H1 (cell line): ENCODE measurements at regions not wholly inside any gene's neighbourhood (a gene's known extent, or its start where the extent isn't known, plus 50 kb on each side); places are given as distances from the start of the nearest gene placed in this dataset.

Experiments used
- CEBPB ChIP-seq: IDR thresholded peaks from 2 replicates; pipeline ENCODE4 v1.6.1; 2012; ENCODE audit warnings: low read depth, low read length
- CHD2 ChIP-seq: IDR thresholded peaks from 2 replicates; pipeline ENCODE4 v1.6.1; 2012; ENCODE audit warnings: low read length, improper control_type of control experiment
- CTBP2 ChIP-seq: IDR thresholded peaks from 2 replicates; pipeline ENCODE4 v1.7.0; 2011; ENCODE audit warnings: borderline replicate concordance, mild to moderate bottlenecking, moderate library complexity, mixed read lengths, low read length; ENCODE audit not compliant: insufficient read depth, insufficient read length
- EZH2 ChIP-seq: fragments of 200-600 bp; sonication (generic); IDR thresholded peaks from 2 replicates; pipeline ENCODE4 v1.7.1; 2012; ENCODE audit warnings: low read depth, mild to moderate bottlenecking, moderate library complexity, low read length, inconsistent platforms; ENCODE audit not compliant: severe bottlenecking
- GABPA ChIP-seq: IDR thresholded peaks from 2 replicates; pipeline ENCODE4 v1.6.1; 2011; ENCODE audit warnings: mild to moderate bottlenecking, low read length, moderate library complexity, borderline replicate concordance; ENCODE audit not compliant: insufficient read depth
- GTF2F1 ChIP-seq: IDR thresholded peaks from 2 replicates; pipeline ENCODE4 v1.6.1; 2012; ENCODE audit warnings: low read depth, low read length, improper control_type of control experiment, borderline replicate concordance
- POLR2A ChIP-seq, 2 experiments: IDR thresholded peaks; 1 replicate in 1 of 2; 2 replicates in 1 of 2; pipeline ENCODE4 v1.6.1; 2011; ENCODE audit warnings: low read depth in 2 of 2, low read length in 2 of 2, mild to moderate bottlenecking in 2 of 2; ENCODE audit errors: control extremely low read depth in 1 of 2
- POLR2AphosphoS5 ChIP-seq: IDR thresholded peaks from 2 replicates; pipeline ENCODE4 v1.6.1; 2011; ENCODE audit warnings: low read depth, low read length
- TEAD4 ChIP-seq: IDR thresholded peaks from 2 replicates; pipeline ENCODE4 v1.6.1; 2012; ENCODE audit warnings: low read depth, low read length, inconsistent platforms, mixed read lengths
- ZNF274 ChIP-seq: IDR thresholded peaks from 2 replicates; pipeline ENCODE4 v1.7.0; 2012; ENCODE audit warnings: low read length, borderline replicate concordance; ENCODE audit errors: extremely low read depth
- TF ChIP-seq, protein P1 (sequence below), 3 experiments: IDR thresholded peaks; 1 replicate in 2 of 3; 2 replicates in 1 of 3; pipeline versions ENCODE4 v1.5.1 to v1.6.1; 2011; ENCODE audit warnings: low read length in 3 of 3, mild to moderate bottlenecking in 3 of 3, inconsistent platforms in 2 of 3, low read depth in 1 of 3, moderate library complexity in 1 of 3; ENCODE audit not compliant: insufficient read depth in 1 of 3; ENCODE audit errors: control extremely low read depth in 1 of 3

- TF ChIP-seq, protein P1, sequence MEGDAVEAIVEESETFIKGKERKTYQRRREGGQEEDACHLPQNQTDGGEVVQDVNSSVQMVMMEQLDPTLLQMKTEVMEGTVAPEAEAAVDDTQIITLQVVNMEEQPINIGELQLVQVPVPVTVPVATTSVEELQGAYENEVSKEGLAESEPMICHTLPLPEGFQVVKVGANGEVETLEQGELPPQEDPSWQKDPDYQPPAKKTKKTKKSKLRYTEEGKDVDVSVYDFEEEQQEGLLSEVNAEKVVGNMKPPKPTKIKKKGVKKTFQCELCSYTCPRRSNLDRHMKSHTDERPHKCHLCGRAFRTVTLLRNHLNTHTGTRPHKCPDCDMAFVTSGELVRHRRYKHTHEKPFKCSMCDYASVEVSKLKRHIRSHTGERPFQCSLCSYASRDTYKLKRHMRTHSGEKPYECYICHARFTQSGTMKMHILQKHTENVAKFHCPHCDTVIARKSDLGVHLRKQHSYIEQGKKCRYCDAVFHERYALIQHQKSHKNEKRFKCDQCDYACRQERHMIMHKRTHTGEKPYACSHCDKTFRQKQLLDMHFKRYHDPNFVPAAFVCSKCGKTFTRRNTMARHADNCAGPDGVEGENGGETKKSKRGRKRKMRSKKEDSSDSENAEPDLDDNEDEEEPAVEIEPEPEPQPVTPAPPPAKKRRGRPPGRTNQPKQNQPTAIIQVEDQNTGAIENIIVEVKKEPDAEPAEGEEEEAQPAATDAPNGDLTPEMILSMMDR (IDR thresholded peaks at IDR 0.05; ENCODE audit: control extremely low read depth in 1 of 3, insufficient read depth in 1 of 3, low read depth in 1 of 3, low read length in 3 of 3), result no peak
- no peak for TF ChIP-seq TEAD4
- TF ChIP-seq ZNF274, result no peak
- TF ChIP-seq CEBPB, result no peak
- no peak for TF ChIP-seq POLR2A (IDR thresholded peaks at IDR 0.05; ENCODE audit: control extremely low read depth in 1 of 2, low read depth in 2 of 2, low read length in 2 of 2)
- no peak for TF ChIP-seq CTBP2
- no peak for TF ChIP-seq POLR2AphosphoS5
- no peak for TF ChIP-seq GTF2F1
- TF ChIP-seq GABPA, result no peak
- no peak for TF ChIP-seq CHD2
- no peak for TF ChIP-seq EZH2
Observed at GRCh38 chrX:18098763-18099162, 121.9 kb downstream of the BEND2 start.
